ENCODE measurements at regions not wholly inside any gene's neighbourhood (a gene's known extent, or its start where the extent isn't known, plus 50 kb on each side); places are given as distances from the start of the nearest gene placed in this dataset.

GRCh38 chr16:85207357-85207921 lies 95.2 kb upstream of the CIBAR2 start (continued):
- TF ChIP-seq HNF1A (IDR thresholded peaks at IDR 0.05; ENCODE audit: low read depth): no peak
- 0 out of 2 replicates have a peak, but pooled peaks have one; percentile 22 for TF ChIP-seq HNF1A (CRISPR knock-in tag; IDR thresholded peaks at IDR 0.05; ENCODE audit: borderline replicate concordance)
- 0 out of 2 replicates have a peak, but pooled peaks have one; percentile 44 for TF ChIP-seq HOXA9 (CRISPR knock-in tag; IDR thresholded peaks at IDR 0.05; ENCODE audit: borderline replicate concordance)
- no peak for TF ChIP-seq RXRB (CRISPR knock-in tag; IDR thresholded peaks at IDR 0.05; ENCODE audit: borderline replicate concordance)
- TF ChIP-seq, protein P1, sequence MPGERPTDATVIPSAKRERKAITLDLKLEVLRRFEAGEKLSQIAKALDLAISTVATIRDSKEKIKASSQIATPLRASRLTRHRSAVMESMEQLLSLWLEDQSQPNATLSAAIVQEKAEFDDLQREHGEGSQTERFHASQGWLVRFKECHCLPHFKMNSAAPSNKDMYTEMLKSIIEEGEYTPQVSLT (CRISPR knock-in tag; IDR thresholded peaks at IDR 0.05; ENCODE audit: borderline replicate concordance, low read depth): no peak
- no peak for TF ChIP-seq ZNF446 (CRISPR knock-in tag; IDR thresholded peaks at IDR 0.05)
- TF ChIP-seq, protein P2, sequence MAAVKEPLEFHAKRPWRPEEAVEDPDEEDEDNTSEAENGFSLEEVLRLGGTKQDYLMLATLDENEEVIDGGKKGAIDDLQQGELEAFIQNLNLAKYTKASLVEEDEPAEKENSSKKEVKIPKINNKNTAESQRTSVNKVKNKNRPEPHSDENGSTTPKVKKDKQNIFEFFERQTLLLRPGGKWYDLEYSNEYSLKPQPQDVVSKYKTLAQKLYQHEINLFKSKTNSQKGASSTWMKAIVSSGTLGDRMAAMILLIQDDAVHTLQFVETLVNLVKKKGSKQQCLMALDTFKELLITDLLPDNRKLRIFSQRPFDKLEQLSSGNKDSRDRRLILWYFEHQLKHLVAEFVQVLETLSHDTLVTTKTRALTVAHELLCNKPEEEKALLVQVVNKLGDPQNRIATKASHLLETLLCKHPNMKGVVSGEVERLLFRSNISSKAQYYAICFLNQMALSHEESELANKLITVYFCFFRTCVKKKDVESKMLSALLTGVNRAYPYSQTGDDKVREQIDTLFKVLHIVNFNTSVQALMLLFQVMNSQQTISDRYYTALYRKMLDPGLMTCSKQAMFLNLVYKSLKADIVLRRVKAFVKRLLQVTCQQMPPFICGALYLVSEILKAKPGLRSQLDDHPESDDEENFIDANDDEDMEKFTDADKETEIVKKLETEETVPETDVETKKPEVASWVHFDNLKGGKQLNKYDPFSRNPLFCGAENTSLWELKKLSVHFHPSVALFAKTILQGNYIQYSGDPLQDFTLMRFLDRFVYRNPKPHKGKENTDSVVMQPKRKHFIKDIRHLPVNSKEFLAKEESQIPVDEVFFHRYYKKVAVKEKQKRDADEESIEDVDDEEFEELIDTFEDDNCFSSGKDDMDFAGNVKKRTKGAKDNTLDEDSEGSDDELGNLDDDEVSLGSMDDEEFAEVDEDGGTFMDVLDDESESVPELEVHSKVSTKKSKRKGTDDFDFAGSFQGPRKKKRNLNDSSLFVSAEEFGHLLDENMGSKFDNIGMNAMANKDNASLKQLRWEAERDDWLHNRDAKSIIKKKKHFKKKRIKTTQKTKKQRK (IDR thresholded peaks at IDR 0.05; ENCODE audit: low read length): no peak
- TF ChIP-seq ZSCAN30 (CRISPR knock-in tag; IDR thresholded peaks at IDR 0.05): no peak
- TF ChIP-seq, protein P3, sequence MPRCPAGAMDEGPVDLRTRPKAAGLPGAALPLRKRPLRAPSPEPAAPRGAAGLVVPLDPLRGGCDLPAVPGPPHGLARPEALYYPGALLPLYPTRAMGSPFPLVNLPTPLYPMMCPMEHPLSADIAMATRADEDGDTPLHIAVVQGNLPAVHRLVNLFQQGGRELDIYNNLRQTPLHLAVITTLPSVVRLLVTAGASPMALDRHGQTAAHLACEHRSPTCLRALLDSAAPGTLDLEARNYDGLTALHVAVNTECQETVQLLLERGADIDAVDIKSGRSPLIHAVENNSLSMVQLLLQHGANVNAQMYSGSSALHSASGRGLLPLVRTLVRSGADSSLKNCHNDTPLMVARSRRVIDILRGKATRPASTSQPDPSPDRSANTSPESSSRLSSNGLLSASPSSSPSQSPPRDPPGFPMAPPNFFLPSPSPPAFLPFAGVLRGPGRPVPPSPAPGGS (CRISPR knock-in tag; IDR thresholded peaks at IDR 0.05): peak; percentile 60; the same call in 1 of the 2 replicates
- no peak for TF ChIP-seq GPN1 (CRISPR knock-in tag; IDR thresholded peaks at IDR 0.05; ENCODE audit: borderline replicate concordance)
- no peak for TF ChIP-seq ZNF232 (CRISPR knock-in tag; IDR thresholded peaks at IDR 0.05; ENCODE audit: borderline replicate concordance)
- TF ChIP-seq SALL1 (CRISPR knock-in tag; IDR thresholded peaks at IDR 0.05): peak; percentile 10; the same call in 1 of the 2 replicates
- TF ChIP-seq ZBTB42 (CRISPR knock-in tag; IDR thresholded peaks at IDR 0.05): no peak
- TF ChIP-seq POLR2G (IDR thresholded peaks at IDR 0.05; ENCODE audit: low read depth, low read length): no peak
- TF ChIP-seq ZKSCAN5 (CRISPR knock-in tag; IDR thresholded peaks at IDR 0.05): no peak
- TF ChIP-seq HCFC1 (IDR thresholded peaks at IDR 0.05; ENCODE audit: low read depth, low read length): no peak
